ENCODE measurements at regions not wholly inside any gene's neighbourhood (a gene's known extent, or its start where the extent isn't known, plus 50 kb on each side); places are given as distances from the start of the nearest gene placed in this dataset.
A peak's percentile ranks its signal among the peaks of the same experiment; 100 is the strongest.

DNA sequence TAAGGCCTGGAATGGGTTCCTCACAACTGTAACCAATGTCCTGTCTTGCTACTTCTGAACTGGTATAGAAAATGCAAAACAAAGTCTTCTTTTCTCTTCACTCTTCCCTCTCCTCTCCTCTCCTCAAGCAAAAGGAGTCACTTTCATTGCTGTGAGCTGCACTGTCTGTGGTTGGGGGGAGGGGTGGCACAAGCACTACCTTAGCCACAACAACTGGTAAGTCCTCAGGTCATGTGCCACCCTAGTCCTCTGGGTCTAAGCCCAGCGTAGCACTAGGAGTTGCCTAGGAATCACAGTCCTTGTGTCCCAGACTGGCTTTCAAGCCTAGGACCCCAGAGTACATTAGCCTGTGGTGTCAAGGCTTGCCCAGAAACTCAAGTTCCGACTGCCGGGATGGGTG lies 859.3 kb upstream of the AMOT start:
- Histone ChIP-seq H3K9me3 (ENCODE audit: severe bottlenecking) (no peaks in the 10 kb centered on the region), H3K27ac (ENCODE audit: poor library complexity, severe bottlenecking) (no peak overlapping the region), H3K27me3 (ENCODE audit: insufficient read depth, poor library complexity, severe bottlenecking) (no peaks in the 10 kb centered on the region), H3K4me3 (ENCODE audit: severe bottlenecking) (no peak overlapping the region), H3K36me3 (ENCODE audit: low read depth) (no peaks in the 10 kb centered on the region), H3K4me1 (ENCODE audit: insufficient read depth, poor library complexity, severe bottlenecking) (no peaks in the 10 kb centered on the region)
- DNase-seq (ENCODE audit: low spot score) (no peak), ATAC-seq (ENCODE audit: low read depth) (no peak)
- TF ChIP-seq CTCF (IDR thresholded peaks at IDR 0.05; ENCODE audit: poor library complexity, severe bottlenecking), result no peak

DNA sequence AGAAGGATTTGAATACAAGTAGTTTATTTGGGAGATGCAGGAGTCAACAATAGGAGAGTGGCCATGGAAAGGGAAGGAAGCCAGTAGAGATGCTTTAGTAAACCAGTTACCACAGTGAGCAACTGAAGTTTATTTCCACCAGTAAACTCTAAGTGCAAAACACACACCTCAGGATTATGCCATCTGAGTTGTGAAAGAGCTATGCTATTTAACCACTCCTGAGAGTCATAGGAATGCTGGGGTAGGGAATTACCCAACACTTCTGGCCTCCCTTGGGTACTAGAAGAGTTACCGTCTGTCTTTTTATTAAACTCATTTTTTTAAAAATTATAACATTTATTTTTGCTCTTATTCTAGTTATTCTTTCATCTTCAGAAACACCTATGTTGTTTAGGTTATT lies 834.6 kb upstream of the AMOT start:
- H3K27ac ChIP-seq (ENCODE audit: poor library complexity, severe bottlenecking), result no peak overlapping the region
- no peak for ATAC-seq (ENCODE audit: low read depth)
- H3K36me3 ChIP-seq (ENCODE audit: low read depth), result no peaks in the 10 kb centered on the region
- no peaks in the 10 kb centered on the region for H3K9me3 ChIP-seq (ENCODE audit: severe bottlenecking)
- no peak for DNase-seq (ENCODE audit: low spot score)
- no peaks in the 10 kb centered on the region for H3K27me3 ChIP-seq (ENCODE audit: insufficient read depth, poor library complexity, severe bottlenecking)
- H3K4me3 ChIP-seq (ENCODE audit: severe bottlenecking), result no peak overlapping the region
- TF ChIP-seq CTCF (IDR thresholded peaks at IDR 0.05; ENCODE audit: poor library complexity, severe bottlenecking), result no peak
- no peaks in the 10 kb centered on the region for H3K4me1 ChIP-seq (ENCODE audit: insufficient read depth, poor library complexity, severe bottlenecking)

DNA sequence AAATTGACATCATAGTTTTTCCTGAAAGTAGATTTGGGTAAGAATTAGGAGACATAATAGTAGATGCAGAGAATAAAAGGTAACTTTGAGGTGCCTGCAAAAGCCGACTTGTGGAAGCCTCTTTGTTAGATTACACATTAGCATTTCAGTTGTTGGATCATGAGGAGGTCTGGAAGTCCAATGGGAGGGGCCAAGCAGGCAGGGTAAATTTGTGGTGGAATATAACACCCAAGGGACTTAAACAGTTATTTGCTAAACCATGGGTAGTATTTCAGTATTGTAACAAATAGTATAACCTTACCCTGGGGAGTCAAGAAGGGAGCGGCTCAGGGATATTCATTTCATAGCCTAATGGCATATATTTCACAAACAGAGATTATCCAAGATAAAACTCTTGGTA lies 810.7 kb upstream of the AMOT start:
- Histone ChIP-seq H3K36me3 (ENCODE audit: low read depth) (no peaks in the 10 kb centered on the region), H3K4me3 (ENCODE audit: severe bottlenecking) (no peak overlapping the region), H3K27ac (ENCODE audit: poor library complexity, severe bottlenecking) (no peak overlapping the region), H3K27me3 (ENCODE audit: insufficient read depth, poor library complexity, severe bottlenecking) (no peaks in the 10 kb centered on the region), H3K4me1 (ENCODE audit: insufficient read depth, poor library complexity, severe bottlenecking) (no peaks in the 10 kb centered on the region), H3K9me3 (ENCODE audit: severe bottlenecking) (no peaks in the 10 kb centered on the region)
- TF ChIP-seq CTCF (IDR thresholded peaks at IDR 0.05; ENCODE audit: poor library complexity, severe bottlenecking), result no peak
- ATAC-seq (ENCODE audit: low read depth) (no peak), DNase-seq (ENCODE audit: low spot score) (no peak)

GRCh38 chrX:113644426-113644825 lies 803.8 kb upstream of the AMOT start:
- ATAC-seq (ENCODE audit: low read depth), result 0 out of 3 replicates have a peak, but pooled peaks have one; percentile 31
- no peak overlapping the region for H3K4me3 ChIP-seq (ENCODE audit: severe bottlenecking)
- no peak for DNase-seq (ENCODE audit: low spot score)

GRCh38 chrX:113634565-113634964 lies 793.9 kb upstream of the AMOT start:
- Histone ChIP-seq H3K4me3 (ENCODE audit: severe bottlenecking) (no peak overlapping the region), H3K27me3 (ENCODE audit: insufficient read depth, poor library complexity, severe bottlenecking) (no peaks in the 10 kb centered on the region), H3K27ac (ENCODE audit: poor library complexity, severe bottlenecking) (no peak overlapping the region), H3K9me3 (ENCODE audit: severe bottlenecking) (no peaks in the 10 kb centered on the region), H3K4me1 (ENCODE audit: insufficient read depth, poor library complexity, severe bottlenecking) (no peaks in the 10 kb centered on the region), H3K36me3 (ENCODE audit: low read depth) (no peaks in the 10 kb centered on the region)
- ATAC-seq (ENCODE audit: low read depth), result no peak
- no peak for DNase-seq (ENCODE audit: low spot score)
- no peak for TF ChIP-seq CTCF (IDR thresholded peaks at IDR 0.05; ENCODE audit: poor library complexity, severe bottlenecking)

More at GRCh38 chrX:113644426-113644825, 803.8 kb upstream of the AMOT start:
- no peaks in the 10 kb centered on the region for H3K36me3 ChIP-seq (ENCODE audit: low read depth)
- no peaks in the 10 kb centered on the region for H3K4me1 ChIP-seq (ENCODE audit: insufficient read depth, poor library complexity, severe bottlenecking)
- H3K27ac ChIP-seq (ENCODE audit: poor library complexity, severe bottlenecking), result no peak overlapping the region
- no peaks in the 10 kb centered on the region for H3K27me3 ChIP-seq (ENCODE audit: insufficient read depth, poor library complexity, severe bottlenecking)
- no peaks in the 10 kb centered on the region for H3K9me3 ChIP-seq (ENCODE audit: severe bottlenecking)
- TF ChIP-seq CTCF (IDR thresholded peaks at IDR 0.05; ENCODE audit: poor library complexity, severe bottlenecking), result no peak

Data from RWPE2 (cell line).